HAP-1 (cell line): ENCODE measurements at regions not wholly inside any gene's neighbourhood (a gene's known extent, or its start where the extent isn't known, plus 50 kb on each side); places are given as distances from the start of the nearest gene placed in this dataset.

Source experiments
- DNase-seq, 2 experiments: peaks; one replicate each; pipeline ENCODE4 v3.0.0-alpha.2; 2016 to 2020; ENCODE audit warnings: low spot score in 2 of 2
- H3K27me3 ChIP-seq: fragments of 250-450 bp; sonication (Bioruptor Pico); 2 replicates; pipeline ENCODE4 v1.5.1; 2020; ENCODE audit warnings: low read depth, mild to moderate bottlenecking, moderate library complexity
- H3K36me3 ChIP-seq: fragments of 250-450 bp; sonication (Bioruptor Pico); replicated peaks from 2 replicates; pipeline ENCODE4 v1.5.1; 2020; ENCODE audit warnings: mild to moderate bottlenecking
- H3K4me1 ChIP-seq: fragments of 250-450 bp; sonication (Bioruptor Pico); 2 replicates; pipeline ENCODE4 v1.5.1; 2020; ENCODE audit warnings: mild to moderate bottlenecking
- H3K4me3 ChIP-seq: fragments of 250-450 bp; sonication (Bioruptor Pico); 2 replicates; pipeline ENCODE4 v1.5.1; 2020; ENCODE audit warnings: mild to moderate bottlenecking, moderate library complexity
- H3K9me3 ChIP-seq: fragments of 250-450 bp; sonication (Bioruptor Pico); 2 replicates; pipeline ENCODE4 v1.5.1; 2020; ENCODE audit warnings: mild to moderate bottlenecking, moderate library complexity
- in situ Hi-C: fragments of 300-500 bp; cut with MboI; formaldehyde crosslinking; loops from 3 replicates; pipeline ENCODE4 v1.14.3; 2020; ENCODE audit warnings: low sequenced_read_pairs, inconsistent platforms, mixed read lengths

- no peaks in the 10 kb centered on the region for H3K9me3 ChIP-seq
- H3K27me3 ChIP-seq, result peaks cover 3% of the 10 kb centered on the region; the same call in 1 of the 2 replicates
- no peaks in the 10 kb centered on the region for H3K4me1 ChIP-seq
- DNase-seq, result no peak
- no peaks in the 10 kb centered on the region for H3K36me3 ChIP-seq
- no peak overlapping the region for H3K4me3 ChIP-seq
- in situ Hi-C loops, result no loop called here
These were observed 55.4 kb upstream of the PIAS1 start for GRCh38 chr15:67998599-67999133.

GRCh38 chr15:67999320-68000100 lies 54.6 kb upstream of the PIAS1 start:
- no peak overlapping the region for H3K4me3 ChIP-seq
- no peak for DNase-seq
- in situ Hi-C loops, result no loop called here

GRCh38 chr15:68000754-68001153 lies 53.4 kb upstream of the PIAS1 start:
- H3K36me3 ChIP-seq, result no peaks in the 10 kb centered on the region
- in situ Hi-C loops, result no loop called here
- DNase-seq, result no peak

More at GRCh38 chr15:67999320-68000100, 54.6 kb upstream of the PIAS1 start:
- Histone ChIP-seq H3K9me3 (no peaks in the 10 kb centered on the region), H3K36me3 (no peaks in the 10 kb centered on the region), H3K27me3 (peaks cover 3% of the 10 kb centered on the region; the same call in 1 of the 2 replicates), H3K4me1 (no peaks in the 10 kb centered on the region)

GRCh38 chr15:68001811-68002210 lies 52.3 kb upstream of the PIAS1 start:
- Histone ChIP-seq H3K4me3 (no peak overlapping the region), H3K9me3 (no peaks in the 10 kb centered on the region), H3K27me3 (peaks cover 3% of the 10 kb centered on the region; the same call in 1 of the 2 replicates), H3K4me1 (no peaks in the 10 kb centered on the region), H3K36me3 (no peaks in the 10 kb centered on the region)
- in situ Hi-C loops, result no loop called here
- no peak for DNase-seq

More at GRCh38 chr15:68000754-68001153, 53.4 kb upstream of the PIAS1 start:
- Histone ChIP-seq H3K27me3 (peaks cover 3% of the 10 kb centered on the region; the same call in 1 of the 2 replicates), H3K4me3 (no peak overlapping the region), H3K4me1 (no peaks in the 10 kb centered on the region), H3K9me3 (no peaks in the 10 kb centered on the region)

GRCh38 chr15:68003297-68003696 lies 50.8 kb upstream of the PIAS1 start:
- Histone ChIP-seq H3K36me3 (no peaks in the 10 kb centered on the region), H3K4me1 (no peaks in the 10 kb centered on the region), H3K9me3 (no peaks in the 10 kb centered on the region), H3K27me3 (peaks cover 3% of the 10 kb centered on the region; the same call in 1 of the 2 replicates), H3K4me3 (no peak overlapping the region)
- DNase-seq, result no peak
- in situ Hi-C loops, result no loop called here
